ENCODE measurements at regions not wholly inside any gene's neighbourhood (a gene's known extent, or its start where the extent isn't known, plus 50 kb on each side); places are given as distances from the start of the nearest gene placed in this dataset.
"Not testable (repeated sequence)": the region's sequence is repeated elsewhere in the genome, so short reads cannot be mapped to it uniquely, and the experiment has no call there.

DNA sequence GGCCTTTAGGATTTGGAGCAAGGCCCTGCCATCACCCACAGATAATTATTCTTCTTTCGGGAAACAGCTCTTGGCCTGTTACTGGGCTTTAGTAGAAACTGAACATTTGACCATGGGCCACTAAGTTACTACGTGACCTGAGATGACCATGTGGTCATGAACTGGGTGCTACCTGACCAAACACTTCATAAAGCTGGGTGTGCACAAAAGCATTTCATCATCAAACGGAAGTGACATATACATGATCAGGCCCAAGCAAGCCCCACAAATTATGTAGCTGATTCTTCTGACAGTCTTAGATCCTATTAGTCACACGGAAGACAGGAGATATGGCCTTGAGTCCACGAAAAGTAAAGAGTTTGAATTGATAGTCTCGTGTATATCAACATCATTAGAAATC is 130.9 kb upstream of the FBN2 start:
- DNase-seq = no peak

DNA sequence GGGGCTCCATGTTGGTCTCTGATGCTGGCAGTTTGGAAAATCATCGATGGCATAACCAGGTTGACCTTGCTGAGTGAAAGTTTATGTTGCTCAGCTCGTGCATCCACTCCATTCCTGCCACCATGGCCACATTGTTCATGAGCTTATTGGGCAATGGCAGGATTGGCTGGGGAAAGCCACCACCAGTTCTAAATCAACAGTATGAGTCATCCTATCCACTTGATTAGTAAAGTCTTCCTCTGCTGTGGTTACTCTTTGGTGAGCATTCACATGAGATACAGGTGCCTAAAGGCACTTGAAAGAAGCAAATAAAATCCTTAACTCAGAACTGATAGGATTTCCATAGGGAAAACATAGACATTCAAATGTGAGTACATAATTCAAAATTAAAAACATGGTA is 131.8 kb upstream of the FBN2 start:
- no peak for DNase-seq

DNA sequence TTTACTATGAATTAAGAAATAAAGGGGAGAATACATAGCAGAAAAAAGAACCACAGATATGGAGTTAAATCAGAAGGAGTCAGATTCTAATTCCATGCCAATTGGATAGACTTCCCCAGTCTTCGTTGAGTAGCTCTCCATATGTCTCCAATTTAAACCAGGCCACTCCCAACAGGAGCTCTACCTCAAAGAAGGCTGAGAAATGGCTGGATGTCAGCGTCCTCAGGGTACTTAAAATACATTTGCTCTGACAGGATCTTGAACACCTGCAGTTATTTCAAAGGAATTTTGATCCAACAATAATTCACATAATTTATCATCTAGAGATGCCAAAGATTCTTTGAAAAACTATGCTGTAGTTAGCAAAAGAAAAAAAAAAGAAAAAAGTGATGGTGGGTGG is 133.9 kb upstream of the FBN2 start:
- DNase-seq = no peak

DNA sequence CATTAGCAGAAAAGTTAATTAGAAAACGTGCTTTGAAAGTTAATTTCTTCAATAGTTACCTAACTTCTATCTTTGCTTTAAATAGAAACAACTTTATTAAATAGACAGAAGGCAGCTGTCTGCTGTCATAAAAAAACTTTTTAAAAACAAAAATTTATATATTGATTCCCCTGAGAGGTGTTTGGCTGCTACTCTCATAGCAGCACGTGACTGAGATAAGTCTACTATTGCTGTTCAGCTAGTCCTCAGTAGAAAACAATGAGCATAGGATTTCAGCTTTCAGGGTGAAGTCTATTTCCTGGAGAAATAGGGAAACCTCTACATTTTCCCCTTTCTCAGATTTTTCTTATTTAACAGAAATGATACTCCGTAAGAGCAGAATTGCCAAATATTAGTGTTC is 135.0 kb upstream of the FBN2 start:
- DNase-seq = no peak

DNA sequence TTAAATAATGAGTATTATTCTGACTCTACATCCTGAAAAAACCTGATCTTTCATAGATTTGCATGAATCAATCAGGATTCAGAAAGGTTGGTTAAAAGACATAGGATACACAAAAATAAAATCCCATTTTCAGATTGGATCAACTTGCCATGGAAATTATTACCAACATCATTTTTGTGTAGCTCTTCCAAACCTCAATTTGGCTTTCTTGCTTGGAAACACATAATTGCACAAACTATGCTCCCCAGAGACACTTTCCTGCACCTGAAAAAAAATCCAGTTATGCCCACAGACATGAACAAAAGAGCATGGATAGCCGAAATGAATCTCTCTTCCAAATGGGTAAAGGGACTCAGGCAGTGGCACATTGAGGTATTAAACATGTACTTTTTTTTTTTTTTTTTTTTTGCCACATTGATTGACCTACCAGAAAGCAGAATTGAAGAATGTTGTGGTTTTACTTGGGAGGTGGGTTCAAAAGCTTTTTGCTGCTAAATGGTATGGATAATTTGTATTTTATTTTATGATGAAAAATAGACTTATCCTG is 135.4 kb upstream of the FBN2 start:
- DNase-seq = no peak

DNA sequence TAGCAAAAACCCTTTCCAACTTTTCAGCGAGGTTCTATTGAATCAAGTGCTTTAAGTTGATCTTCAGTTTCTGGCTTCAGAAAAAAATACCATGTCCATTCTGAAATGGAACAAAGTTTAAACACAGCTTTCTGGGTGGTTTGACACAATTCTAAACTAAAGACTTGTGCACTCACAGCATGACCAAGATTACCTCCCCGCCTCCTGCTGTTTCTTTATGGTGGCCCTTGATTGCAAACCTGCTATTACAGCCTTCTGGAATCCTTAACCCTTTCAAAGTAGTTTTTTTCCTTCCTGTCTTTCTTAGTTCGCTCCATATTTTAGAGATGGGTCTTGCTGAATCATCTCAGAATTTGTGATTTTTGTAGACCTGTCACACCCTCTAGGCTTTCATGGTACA is 135.9 kb upstream of the FBN2 start:
- no peak for DNase-seq

DNA sequence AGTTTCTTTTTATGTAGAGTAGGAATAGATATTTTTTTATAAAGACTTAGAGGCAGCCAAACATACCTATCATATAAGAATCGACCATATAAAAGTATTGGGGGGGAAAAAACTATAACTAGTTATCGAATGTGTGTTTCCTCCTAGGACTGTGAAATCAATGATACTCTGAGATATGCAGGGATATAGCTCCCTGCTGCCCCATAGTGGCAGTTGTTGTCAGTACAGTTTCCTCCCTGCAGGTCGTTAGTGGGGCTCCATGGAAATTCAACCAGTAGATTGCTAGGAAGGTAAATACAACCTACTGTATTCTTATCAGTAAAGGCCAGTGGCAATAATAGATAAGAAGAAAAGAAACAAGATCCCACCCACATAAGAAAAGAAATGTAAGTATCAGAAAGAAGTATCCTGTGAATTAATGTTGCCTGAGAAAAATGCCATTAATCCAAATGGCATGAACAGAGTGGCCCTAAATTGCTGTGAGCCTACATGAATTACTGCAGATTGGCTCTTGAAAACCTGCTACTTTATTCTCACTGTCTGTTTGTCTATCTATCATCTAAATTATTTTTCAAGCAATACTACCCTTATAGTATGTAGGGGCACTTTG is 136.9 kb upstream of the FBN2 start:
- peak; percentile 2 to 55 for DNase-seq

DNA sequence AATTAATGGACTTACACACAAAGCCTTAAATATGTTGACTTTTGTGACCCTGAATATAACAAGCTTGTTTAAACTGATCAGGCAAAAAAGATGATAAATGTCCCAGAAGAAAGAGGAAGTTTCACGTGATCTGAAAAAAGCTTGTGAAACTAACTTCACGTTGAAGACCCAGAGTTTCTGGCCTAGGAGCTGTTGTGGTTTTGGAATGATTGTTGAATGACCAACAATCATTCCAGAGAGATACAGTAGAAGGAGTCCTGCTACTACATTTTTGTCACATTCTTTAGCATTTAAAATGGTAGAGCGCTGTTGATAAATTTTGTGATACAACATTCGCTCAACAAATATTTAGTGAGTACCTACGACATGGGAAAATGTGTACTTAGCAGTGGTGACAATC is 143.1 kb upstream of the FBN2 start:
- no peak for DNase-seq

DNA sequence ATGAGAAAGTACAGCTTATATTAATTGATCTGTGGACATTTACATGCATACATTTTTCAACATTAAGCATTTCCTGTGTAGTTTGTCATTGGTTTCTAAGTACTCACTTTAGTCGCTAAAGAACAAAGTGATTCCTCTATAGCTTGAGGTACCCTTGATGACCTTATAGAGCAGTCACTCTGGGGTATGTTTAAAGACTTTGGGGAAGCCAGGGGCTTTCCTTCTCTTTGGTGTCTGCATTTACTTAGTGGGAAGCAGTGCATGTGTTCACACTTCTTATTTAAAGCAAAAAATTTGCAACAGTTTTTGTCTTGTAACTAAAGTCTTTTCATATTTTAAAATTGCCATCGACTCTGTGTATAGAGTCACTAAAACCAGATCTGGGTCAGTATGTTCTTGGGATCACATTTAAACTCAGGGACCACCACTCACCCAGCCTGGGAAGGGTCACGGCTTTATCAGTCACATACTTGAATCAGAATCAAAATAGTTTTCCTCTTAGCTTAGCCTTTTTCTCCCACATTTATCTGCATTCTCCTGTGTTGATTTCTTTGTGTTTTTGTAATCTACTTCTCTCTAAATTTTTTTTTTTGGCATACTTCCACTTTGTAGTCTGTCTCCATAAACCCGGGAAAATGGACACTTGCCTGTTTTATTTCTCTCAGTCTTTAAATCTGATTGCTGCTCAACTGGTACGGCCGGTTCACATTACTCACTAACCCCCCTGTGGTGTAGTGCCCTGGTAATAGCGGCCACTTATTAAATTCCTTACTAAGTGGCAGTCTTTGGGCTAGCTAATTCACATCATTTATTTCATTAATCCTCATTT is 143.9 kb upstream of the FBN2 start:
- DNase-seq = no peak

DNA sequence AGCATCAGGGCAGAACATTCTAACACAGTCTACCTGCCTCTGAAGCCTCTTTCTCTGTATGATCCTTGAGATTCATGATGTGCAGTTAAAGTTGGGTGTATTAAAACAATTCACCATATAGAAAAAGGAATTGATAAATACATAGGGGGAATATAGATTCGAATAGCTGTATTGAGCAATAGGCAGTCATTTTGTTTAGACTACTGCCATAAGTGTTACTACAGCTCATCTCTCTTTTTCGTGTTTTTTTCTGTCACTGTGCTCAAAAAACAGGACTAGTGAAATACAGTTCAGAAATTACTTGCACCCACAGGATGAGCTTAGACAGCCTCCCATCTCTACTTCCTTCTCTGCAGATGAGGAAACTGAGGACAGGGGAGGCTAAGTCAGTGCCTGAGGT is 144.6 kb upstream of the FBN2 start:
- no peak for DNase-seq

DNA sequence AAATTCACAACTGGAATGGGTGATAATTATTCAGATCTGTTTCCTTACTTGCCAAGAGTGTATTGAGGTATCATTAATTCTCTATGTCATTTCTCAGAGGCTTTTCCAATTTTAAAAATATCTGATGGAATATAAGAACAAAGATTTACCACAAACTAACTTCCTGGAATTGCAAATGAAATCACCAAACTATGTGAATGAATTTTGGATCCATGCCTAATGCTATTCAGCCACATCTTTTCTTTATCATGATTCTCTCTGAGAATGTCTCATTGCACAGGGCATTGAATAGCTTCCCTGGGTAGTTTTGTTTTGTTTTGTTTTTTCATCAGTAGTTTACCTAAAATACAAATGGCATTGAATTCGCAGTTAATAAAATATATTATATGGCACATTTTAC is 146.9 kb upstream of the FBN2 start:
- DNase-seq = no peak

DNA sequence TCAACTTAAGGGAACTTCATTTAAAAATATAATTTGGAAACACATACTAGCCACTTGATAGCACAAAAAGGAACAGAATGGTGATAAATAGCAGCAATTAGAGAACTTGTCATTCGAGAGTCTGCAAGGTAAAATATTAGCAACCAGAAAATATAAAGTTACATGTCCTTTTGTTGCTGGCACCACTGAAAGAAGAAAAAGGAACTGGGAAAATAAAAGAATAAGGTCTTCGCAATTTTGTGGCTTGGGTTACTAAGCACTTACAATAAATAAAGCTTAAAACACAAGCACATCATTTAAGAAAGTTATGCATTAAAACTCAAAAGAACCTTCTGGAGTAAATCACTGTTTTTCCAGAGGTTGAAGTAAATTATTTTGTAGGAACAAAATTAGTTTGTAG is 149.9 kb upstream of the FBN2 start:
- DNase-seq = no peak

DNA sequence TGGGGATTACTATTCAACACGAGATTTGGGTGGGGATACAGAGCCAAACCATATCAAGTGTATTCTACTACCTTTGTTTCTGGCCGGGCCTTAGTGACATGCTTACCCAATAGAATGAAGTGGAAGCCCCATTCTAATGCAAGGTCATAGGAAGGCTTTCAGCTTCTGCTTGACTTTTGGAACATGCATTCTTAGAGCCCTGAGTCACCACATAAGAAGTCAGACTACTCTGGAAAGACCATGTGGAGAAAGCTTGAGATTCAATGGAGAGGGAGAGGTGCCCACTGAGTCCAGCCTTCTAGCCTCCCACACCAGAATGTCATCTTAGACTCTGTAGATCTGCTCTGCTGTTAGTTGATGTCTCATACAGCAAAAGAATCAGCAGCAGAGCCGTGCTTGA is 155.7 kb upstream of the FBN2 start:
- DNase-seq = no peak

DNA sequence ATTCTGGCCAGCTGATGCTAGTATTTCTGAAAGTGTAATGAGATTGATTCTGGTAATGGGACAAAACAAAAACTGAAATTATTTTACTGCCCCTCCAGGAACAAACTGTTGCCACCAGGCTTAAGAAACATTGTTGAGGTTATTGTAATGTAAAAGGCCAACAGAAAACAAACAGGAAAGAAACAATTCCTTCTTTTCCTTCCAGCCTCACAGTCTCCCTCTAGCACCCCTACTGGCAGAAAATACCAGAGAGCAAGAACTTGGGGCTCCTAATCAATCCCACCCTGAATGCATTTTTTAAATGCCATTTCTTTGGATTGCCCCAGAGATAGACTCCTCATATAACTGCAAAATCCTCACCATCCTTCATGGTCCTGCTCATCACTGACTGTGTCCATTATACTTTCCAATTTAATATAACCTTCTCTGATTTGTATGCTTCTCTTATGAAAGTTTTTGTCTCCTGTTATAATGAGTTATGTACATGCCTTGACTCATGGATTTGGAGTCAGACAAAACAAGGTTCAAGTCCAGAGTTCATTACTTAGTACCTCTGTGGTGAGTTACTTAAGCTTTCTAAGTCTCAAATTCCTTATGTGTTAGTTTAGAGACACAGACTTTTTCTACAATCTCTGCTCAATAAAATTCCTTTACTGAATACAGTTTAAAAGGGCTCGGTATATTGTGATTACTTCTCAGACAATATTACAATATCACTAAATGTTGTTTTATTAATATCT is 157.9 kb upstream of the FBN2 start:
- peak in 1 of 2 experiments; percentile 2 for DNase-seq

DNA sequence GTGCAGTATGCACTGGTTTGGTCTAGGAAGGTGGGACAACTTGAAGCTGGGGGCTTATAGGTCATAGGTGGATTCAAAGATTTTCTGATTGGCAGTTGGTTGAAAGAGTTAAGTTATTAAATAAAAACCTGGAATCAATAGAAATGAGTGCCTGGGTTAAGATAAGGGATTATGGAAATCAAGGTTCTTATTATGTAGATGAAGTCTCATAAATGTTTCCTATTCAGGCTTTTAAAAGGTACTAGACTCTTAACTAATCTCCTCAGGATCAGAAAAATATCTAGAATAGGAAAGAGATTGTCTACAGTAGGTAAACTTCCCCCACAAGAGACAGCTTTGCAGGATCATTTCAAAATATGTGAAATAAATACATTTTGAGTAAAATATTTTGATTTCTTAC is 163.3 kb upstream of the FBN2 start:
- no peak for DNase-seq

DNA sequence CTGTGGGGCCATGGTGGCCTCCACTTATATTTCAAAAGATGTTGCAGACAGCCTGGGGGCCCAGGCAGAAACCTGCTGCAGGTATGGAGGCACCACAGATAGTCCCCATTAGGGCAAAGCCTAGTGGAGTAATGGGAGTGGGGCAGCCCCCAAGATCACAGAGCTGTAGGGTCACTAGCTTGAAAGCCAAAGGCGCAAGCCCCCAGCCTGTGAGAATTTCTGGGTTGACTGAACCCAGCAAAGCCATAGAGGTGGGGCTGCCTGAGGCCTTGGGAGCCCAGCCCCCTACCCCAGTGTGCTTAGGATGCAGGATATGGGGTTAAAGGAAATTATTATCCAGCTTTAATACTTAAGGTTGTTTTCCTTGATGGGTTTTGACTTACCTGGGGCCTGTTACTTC is 165.3 kb upstream of the FBN2 start:
- no peak for DNase-seq

DNA sequence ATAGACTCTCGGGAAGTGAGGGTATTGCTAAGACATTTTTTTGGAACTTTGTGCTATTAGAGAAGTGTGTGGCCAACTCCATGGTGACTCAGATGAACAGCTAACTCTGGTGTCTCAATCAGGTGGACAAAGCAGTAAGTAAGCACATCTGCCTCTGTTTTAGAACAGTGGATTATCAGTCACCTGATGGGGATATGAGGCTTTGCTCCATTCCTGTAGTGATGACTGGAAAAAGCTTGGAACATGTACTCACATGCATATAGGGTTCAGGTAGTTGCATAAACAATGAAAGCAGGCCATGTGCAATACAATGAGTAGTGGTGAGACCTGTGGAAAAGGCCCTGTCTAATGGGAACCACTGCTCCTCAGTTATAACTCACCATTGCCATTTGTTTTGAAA is 168.2 kb upstream of the FBN2 start:
- no peak for DNase-seq

DNA sequence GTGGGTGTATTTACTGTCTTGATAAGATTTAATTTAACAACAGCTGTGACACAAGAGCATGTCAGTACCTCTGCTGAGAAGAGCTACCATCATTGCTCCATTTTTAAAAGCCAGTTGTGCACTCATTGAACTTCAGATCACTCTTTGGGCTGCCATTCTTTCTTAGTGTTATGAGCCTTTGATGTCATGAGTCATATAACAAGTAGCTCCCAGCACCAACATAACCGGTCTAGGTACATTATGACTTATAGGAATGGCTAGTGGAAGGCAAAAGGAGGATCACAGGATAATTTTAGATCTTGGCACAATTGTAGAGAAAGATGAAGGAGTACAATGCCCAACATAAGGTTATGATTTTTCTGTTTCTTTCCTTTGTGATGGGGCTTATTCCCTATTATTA is 170.8 kb upstream of the FBN2 start:
- DNase-seq = no peak

DNA sequence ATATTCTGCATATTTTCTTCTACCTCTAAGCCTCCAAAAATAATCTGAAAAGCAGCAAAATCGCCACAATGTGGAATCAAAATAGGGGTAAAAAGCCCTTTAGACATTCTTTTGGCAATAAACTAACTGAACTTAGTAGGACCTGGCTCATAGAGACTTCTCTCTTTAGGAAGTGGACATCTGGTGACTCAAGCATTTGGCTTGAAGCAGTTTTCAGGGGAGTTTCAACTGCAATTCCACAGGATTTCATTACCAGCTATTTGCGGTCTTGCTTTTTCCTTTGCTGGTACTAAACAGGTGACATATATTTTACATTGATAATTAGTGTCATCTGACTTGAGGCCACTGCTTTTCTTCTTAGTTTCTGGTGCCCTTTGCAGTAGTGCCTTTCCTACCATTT is 173.2 kb upstream of the FBN2 start:
- no peak for DNase-seq

DNA sequence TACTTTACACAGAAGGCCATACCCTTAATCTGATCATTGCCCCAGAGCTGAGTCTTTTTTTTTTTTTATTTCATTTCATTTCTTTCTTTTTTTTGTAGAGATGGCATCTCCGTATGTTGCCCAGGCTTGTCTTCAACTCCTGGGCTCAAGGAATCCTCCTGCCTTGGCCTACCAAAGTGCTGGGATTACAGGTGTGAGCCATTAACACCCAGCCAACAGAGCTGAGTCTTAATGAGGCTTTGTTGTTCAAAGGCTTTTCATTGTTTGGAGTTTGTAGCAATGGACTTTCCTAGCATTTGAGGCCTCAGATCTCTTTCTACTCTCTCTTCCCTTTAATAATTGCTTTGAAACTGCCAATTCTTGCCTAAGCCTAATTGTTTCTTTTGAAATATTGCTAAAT is 176.5 kb upstream of the FBN2 start:
- no peak for DNase-seq

DNA sequence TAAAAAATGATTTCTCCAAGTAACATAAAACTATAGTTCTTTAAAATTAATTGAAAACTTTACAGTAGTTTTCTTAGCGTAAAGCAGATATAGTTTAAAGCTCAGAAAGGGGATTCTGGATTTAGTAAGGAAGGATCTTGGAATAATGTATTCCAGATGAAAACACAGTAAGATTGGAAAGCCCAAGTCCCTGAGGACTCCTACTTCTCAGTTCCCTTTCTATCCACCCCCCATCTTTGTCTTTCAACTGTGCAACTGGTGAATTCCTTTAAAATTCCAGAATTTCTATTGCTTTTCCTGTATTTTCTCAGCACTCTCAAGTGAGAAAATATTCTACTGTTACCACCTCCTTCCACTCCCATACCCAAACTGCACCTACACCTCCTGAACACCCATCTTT is 184.5 kb upstream of the FBN2 start:
- DNase-seq = no peak

DNA sequence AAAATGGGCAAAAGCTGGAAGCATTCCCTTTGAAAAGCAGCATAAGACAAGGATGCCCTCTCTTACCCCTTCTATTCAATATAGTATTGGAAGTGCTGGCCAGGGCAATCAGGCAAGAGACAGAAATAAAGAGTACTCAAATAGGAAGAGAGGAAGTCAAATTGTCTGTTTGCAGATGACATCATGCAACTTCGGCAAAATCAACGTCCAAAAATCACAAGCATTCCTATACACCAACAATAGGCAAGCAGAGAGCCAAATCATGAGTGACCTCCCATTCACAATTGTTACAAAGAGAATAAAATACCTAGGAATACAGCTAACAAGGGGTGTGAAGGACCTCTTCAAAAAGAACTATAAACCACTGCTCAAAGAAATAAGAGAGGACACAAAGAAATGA is 192.0 kb upstream of the FBN2 start:
- not testable (repeated sequence) for DNase-seq

DNA sequence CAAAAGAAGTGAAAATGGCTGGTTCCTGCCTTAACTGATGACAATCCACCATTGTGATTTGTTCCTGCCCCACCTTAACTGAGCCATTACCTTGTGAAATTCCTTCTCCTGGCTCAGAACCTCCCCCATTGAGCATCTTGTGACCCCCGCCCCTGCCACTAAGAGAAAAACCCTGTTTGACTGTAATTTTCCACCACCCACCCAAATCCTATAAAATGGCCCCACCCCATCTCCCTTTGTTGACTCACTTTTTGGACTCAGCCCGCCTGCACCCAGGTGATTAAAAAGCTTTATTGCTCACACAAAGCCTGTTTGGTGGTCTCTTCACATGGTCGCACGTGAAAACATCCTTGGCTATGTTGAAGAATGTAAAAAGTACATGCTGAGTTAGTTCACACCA is 197.6 kb upstream of the FBN2 start:
- not testable (repeated sequence) for DNase-seq

DNA sequence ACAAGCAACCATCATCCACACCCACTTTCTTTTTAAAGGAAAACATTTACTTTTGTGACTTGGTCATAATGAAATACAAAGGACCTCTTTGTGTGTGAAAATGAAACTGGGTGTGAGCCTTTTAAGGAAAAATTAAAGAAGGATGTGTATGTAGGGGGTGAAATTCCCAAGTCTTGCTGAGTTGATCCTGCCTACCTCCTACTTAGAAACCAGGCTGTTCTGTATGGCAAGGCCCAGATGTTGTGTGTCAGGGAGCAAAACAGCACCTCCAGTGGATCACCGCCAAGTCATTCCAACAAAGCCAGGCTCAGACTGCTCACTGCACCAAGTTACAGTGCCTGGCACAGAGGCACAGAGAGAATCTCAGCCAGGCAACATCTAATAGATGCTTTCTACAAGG is 198.5 kb upstream of the FBN2 start:
- DNase-seq = peak in 1 of 2 experiments; percentile 9

Measured in SW 1271 (cell line).